NCI-H82 treated with DMSO at 0.1 percent for 48 hours (cell line): ENCODE measurements at regions not wholly inside any gene's neighbourhood (a gene's known extent, or its start where the extent isn't known, plus 50 kb on each side); places are given as distances from the start of the nearest gene placed in this dataset.

ENCODE experiments used
- DNase-seq: peaks from one replicate; lab custom pipeline; 2025; ENCODE audit not compliant: unreplicated experiment; lab: John Stamatoyannopoulos, UW

DNA sequence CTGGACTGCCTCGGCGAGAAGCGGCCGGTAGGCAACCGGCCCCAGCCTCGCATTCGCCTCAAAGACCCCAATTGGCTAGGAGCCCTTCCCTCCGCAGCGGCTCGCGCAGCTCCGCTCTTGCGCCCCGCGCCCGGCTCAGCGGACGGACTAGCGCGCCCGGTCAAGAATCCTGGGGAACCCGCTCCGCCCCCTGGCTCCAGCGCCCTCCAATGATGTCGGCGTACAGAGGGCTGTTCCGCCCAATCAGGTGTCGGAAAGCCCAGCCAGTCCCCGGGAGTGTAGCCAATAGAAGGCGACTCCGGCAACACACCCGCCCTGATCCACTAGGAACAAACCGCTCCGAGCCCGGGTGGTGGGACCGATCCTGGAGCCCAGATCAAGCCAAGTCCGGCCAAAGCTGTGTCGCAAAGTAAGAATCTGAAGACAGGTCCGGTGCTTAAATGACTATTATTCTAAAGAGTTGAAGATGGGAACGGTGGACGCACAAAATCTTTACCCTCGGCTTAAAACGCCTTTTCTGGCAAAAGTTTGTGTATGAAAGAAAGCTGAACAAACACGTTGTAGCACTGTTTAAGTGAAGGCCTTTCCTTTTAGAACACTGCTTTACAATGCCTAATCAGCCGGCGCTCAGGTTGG lies 132.2 kb downstream of the OGFRL1 start:
- peak; percentile 34 for DNase-seq

- no peak for DNase-seq
These were observed 133.0 kb downstream of the OGFRL1 start for GRCh38 chr6:71421611-71422010.

DNA sequence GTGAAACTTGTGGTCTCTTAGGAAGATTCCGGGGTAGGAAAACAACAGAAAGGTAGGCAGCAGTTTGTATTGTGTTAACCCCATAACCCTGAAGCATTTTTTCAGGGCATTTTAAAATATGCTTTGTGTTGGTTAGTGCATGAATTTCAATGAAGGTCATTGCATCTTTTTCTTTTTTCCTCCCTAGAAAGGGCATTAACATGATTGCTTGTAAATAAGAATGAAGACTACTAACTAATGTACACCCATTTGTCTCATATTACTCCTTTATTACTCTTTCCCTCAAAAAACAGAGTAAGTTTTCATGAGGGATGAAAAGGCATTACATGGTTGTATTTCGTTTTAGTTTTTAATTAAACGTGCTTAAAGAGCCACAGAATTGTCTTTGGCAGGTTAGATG lies 141.4 kb downstream of the OGFRL1 start:
- no peak for DNase-seq

GRCh38 chr6:71433441-71433840 lies 144.8 kb downstream of the OGFRL1 start:
- no peak for DNase-seq

GRCh38 chr6:71444222-71444621 lies 155.6 kb downstream of the OGFRL1 start:
- no peak for DNase-seq

DNA sequence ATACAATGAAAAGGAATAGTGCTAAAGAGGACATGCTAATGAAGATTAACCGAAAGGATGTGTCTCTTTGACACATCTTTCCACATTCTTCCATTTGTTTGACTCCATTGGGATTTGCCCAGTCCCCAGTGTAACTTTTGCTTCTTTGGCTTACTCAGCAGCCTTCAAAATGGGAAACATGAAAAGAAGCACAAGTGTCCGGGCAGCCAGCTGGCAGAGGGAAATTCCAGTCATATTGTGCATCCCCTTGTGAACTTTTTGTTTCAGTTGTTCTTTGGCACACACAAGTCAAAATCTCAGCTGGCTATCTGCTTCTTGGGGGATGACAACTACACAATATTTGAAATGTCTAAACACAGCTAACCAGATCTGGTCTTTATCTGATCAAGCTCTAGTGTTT lies 157.4 kb downstream of the OGFRL1 start:
- no peak for DNase-seq

GRCh38 chr6:71446470-71446869 lies 157.9 kb downstream of the OGFRL1 start:
- no peak for DNase-seq

DNA sequence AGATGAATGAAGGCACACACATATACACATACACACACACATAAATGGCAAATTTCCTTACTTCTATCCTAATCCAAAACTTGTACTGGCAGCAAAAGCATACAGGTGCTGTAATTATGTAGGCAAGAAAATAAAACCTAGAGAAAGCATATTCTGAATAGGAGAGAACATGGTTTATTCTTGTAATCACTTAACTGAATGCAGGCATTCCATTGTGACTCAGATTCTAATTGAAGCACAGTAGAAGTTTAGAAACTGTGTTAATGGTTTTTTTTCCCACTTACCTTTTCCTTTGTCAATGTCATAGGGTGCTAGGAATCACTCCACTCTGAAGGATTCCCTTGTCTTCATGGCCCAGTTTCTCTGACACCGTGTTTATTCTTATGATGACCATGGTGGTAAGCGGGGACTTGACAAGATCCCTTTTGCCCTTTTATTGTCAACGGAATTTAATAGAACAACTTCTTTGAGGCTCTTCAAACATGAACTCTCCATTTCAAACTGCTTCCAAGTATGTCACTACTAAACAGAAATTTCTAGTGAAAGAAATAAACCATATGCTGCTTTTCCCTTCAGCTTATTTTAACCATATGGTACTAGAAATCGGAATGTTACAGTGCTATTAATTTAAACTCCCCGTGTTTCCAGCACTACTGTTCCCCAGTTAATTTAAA lies 164.2 kb downstream of the OGFRL1 start:
- no peak for DNase-seq

DNA sequence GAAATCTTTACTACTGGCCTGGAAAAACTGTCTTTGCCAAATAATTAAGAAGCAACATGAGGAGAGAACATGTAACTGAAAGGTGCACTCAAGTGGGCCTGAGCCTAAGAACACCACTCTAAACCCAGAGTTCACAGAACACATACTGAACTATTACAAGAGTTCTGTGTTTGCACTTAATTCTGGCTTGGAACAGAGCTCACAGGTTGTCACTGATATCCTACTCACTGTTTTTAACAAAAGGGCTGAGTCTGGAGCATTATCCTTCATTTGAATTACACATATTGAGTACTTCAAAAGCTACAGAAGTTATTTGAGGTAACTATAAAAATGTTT lies 164.7 kb downstream of the OGFRL1 start:
- DNase-seq = no peak

GRCh38 chr6:71454056-71454455 lies 165.4 kb downstream of the OGFRL1 start:
- DNase-seq = no peak

- DNase-seq = no peak
These were observed 169.3 kb downstream of the OGFRL1 start for GRCh38 chr6:71457929-71458328.

DNA sequence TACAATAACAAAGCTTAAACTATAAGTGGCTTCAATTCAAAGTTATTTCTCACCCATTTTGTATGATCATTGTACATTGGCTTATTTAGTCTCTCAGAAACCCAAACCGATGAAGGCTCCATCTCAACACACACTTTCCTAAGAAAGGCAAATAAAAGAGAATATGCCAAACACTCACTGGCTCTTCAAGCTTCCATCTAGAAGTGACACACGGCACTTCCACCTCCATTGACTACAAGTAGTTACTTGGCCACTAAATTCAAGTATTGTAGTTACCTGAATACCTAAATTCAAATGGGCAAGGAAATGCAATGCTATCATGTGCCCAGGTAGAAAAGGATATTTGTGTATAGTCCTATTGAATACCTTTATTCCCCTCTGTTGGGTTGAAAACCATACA lies 170.6 kb downstream of the OGFRL1 start:
- DNase-seq = no peak

DNA sequence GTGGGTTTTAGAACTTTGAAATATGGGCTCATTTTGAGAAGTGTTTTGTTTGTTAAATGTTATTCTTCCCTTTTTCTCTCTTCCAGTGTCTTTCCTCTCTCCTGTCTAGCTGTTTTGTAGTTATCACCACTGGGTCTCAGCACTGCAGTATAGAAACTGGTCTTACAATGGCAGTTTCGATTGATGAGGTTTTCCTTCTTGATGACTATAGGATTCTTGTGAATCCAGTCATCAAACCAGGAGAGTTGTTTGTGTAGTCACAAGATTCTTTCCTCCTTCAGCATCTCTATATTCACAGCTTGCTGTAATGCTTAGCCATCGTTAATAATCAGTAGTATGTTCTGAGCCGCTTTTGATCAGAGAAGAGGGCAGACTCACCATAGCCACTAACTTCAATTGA lies 172.3 kb downstream of the OGFRL1 start:
- DNase-seq = no peak

DNA sequence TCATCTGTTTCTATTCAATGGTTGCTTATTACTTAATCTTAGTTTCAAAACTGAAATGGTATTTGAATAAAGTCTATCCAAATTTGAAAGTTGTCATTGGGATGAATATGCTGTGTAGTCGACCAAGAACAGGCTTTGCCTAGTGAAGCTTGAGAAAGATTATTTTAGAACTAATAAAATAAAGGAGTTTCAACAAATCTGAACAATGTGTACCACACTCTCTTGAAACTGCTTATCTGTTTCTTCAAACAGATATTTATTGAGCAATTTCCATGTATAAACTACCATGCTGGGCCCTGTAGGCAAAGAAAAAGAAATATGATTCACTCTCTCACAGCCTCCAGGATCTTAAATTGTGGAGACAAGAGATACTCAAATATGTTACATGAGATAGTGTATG lies 174.4 kb downstream of the OGFRL1 start:
- DNase-seq = no peak

GRCh38 chr6:71465096-71465495 lies 176.5 kb downstream of the OGFRL1 start:
- no peak for DNase-seq

DNA sequence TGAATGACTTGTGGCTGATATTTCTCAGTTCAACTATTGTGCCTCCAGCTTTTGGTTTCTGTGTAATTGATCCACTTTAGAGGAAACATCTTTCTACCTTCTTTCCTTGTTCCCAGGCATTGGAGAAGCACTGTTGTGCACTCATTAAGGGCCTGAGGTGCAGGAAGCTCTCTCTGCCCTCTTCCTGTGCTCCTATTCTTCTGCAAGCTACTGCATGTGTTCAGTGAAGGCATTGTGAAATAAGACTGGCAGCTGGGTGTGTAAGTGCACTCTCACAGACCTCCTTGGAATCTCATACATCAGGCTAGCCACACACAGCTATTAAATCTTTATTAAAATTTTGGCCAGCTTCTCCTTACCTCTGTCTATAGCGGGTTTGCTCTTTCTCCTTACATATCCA lies 177.8 kb downstream of the OGFRL1 start:
- no peak for DNase-seq

GRCh38 chr6:71468038-71468437 lies 179.4 kb downstream of the OGFRL1 start:
- DNase-seq = no peak

DNA sequence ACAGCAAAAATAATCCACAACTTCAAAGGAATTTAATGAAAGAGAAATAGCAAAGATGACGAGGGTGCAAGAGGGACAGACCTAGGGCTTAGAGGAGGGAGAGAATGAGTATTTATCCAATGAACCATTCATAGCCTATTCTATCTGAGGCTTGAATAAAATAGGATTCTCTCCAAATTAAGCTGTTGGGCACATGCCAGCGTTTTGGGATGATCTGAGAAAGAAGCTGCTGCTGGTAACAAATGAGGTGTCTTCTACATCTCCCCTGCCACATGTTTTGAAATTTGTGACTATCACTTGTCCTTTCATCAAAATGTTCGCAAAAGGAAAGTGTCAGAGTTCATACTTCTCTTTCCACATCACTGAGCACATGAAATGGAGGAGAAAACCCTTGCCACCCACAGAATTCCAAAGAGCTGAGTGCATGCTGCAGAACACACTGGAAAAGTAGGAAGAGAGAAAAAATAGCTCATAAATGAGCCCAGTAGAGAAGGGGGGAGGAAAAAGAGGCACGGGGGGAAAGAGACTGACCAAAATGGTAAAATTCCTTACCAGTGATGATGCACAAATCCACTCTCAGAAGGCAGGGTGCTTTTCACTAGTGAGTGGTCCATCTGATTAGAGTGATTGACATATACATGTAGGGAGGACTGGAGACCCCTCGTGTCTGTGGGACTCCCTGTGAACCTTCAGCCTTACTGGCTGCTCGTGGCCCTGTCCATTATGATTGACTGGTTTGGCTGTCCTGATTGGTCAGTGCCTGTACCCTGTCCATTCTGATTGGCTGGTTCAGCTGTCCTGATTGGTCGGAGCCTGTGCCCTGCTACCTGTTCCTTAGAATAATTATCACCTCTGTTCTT lies 180.5 kb downstream of the OGFRL1 start:
- DNase-seq = no peak

GRCh38 chr6:71471718-71472117 lies 183.1 kb downstream of the OGFRL1 start:
- no peak for DNase-seq

DNA sequence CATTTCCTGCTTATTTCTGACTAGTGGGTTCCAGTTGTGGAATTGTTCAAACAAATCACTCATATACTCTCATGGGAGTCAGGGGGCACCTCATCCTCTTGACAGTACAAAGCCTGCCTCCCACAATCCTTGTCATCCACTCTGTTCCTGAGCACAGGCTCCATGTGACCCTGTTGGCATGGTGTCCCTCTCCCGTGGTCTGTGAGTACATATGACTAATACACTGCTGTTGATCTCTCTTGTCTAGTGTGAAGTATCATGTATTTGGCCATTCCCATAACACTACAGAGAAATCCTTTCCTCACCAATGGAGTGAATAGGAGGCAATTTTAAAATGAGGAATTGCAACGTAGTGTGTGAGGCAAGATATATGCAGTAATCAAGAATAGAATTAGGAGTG lies 185.3 kb downstream of the OGFRL1 start:
- DNase-seq = no peak

- no peak for DNase-seq
These were observed 186.3 kb downstream of the OGFRL1 start for GRCh38 chr6:71474942-71475341.

DNA sequence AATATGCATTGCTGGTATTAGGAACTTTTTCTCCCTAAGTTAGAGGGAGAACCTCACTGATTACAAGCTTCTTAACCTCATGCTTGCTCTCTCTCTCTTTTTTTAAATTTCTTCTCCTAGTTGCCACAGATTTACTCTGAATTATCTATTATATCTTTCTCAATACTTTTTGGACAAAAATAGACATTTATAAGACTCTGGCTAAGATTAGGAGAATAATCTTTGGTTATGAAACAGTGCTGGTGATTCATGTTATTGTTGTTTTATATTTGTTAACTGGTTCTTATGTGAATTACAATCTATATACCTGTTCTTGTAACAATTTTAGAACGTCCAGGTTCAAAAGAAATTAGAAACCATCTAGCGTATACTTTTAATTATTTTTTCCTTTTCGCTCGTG lies 187.8 kb downstream of the OGFRL1 start:
- DNase-seq = no peak
